Left hindlimb (tissue), 1 donor: ENCODE measurements at regions not wholly inside any gene's neighbourhood (a gene's known extent, or its start where the extent isn't known, plus 50 kb on each side); places are given as distances from the start of the nearest gene placed in this dataset.

Experiments used
- DNase-seq: peaks from one replicate; pipeline ENCODE4 v3.0.0-alpha.2; 2018

DNA sequence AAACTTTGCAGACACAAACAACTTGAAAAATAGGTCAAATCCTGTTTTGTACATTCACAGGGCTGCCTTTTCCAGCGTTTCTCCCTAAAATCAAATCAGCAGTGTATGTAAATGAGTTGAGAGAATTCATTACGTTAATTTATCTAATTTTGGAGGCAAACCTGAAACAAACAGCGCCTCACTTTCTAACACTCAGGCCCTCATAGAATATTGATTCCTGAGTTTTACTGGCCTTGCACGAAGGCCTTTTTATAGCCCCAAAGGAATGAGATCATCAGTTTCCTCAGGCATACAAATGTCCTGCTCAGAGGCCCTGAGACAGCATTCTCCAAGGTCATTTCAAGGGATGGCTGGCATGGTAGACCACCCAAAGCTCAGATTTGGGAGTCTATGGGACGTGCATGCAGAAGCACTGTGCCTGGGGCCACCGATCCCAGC, 131.7 kb upstream of the CHST15 start:
- no peak for DNase-seq

- no peak for DNase-seq
Measured at GRCh38 chr10:124224331-124225028, 131.1 kb upstream of the CHST15 start.

DNA sequence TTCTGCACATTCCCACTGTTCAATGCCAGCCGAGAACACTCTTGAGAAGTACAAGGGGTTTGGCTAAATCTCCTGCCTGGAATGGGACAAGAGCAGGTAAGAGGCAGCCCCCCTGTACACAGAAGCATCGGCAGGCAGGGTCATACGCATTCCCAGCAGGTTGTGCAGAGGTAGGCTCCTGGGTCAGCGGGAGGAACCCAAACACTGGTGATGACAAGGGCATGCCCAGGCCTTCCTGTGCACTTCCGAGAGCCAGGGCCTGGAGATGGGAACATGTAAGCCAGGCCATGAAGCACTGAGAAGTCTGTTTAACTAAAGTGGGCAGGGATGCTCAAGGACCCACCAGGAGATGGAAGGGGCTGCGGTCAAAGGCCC, 130.3 kb upstream of the CHST15 start:
- DNase-seq, result no peak

- no peak for DNase-seq
Measured at GRCh38 chr10:124222988-124223710, 129.8 kb upstream of the CHST15 start.

DNA sequence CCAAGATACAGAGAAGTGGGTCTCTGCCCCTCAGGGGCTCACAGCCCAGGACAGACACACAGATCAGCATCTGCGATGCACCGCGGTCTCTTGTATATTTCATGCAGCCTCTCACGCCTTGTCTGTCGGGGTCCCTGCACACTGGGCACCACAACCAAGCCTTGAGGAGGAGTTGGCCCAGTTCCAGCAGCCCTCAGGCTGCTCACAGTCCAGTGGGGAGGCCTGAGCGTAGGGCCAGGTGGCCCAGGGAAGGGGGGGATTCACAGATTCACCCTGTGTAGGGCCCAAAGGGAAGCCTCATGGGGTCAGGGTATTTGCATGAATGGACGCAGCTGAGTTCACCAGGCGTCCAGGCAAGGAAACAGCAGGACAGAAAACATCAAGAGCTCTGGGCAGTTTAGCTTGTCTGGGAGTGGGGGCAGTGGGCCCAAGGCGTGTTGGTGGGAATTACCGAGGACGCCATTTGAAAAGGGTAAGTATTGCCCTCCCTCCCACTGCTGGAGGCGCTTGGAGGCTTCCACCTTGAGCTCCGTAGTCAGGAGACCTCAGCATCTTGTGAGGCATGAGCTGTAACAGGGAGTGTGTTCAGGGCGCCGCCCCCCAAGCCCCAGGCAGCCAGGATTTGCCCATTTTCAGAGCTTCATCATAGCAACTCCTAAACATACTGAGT, 129.1 kb upstream of the CHST15 start:
- DNase-seq, result no peak

- DNase-seq, result no peak
Measured at GRCh38 chr10:124221356-124222317, 128.2 kb upstream of the CHST15 start.

GRCh38 chr10:124220971-124221355, 127.6 kb upstream of the CHST15 start:
- no peak for DNase-seq

DNA sequence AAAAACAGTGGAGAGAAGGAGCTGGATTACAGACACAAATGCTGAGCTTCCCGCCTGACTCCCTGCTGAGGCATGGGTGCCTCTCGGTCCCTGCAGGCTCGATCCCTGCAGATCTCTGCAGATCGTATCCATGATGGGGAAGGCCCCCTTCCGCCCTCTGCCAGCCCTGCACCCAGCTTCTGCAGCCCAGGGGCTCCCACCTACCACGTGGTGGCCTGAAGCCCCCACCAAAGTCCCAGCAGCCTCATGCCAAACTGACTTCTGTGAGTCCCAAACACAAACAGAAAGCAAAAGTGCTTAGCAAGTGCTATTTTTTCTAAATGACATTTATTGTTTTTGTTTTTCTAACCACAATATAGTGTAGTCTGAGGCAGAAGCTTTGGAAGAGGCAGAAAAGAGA, 127.1 kb upstream of the CHST15 start:
- no peak for DNase-seq

GRCh38 chr10:124219655-124220054, 126.3 kb upstream of the CHST15 start:
- DNase-seq, result no peak

DNA sequence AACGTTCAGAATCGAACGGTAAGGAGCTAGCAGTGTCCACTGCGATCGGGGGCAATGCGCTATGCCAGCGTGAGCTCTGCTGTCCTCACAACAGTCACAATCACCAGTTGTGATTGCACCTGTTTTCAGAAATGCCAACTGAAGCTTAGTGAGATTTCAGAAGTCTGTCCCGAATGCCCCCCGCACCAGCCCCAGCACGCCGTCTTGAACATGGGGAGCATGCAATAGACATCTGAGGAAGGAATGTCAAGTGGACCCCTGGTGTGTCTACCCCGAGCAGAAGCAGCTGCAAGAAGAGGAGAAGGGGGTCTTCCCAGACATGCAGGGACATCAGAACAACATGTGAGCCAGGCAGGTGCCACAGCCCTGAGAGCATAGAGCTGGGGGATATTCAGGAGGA, 125.7 kb upstream of the CHST15 start:
- DNase-seq, result no peak

- DNase-seq, result no peak
Measured at GRCh38 chr10:124217906-124218804, 124.8 kb upstream of the CHST15 start.

GRCh38 chr10:124217031-124217430, 123.6 kb upstream of the CHST15 start:
- DNase-seq, result no peak

GRCh38 chr10:124214610-124215375, 121.4 kb upstream of the CHST15 start:
- DNase-seq, result no peak

DNA sequence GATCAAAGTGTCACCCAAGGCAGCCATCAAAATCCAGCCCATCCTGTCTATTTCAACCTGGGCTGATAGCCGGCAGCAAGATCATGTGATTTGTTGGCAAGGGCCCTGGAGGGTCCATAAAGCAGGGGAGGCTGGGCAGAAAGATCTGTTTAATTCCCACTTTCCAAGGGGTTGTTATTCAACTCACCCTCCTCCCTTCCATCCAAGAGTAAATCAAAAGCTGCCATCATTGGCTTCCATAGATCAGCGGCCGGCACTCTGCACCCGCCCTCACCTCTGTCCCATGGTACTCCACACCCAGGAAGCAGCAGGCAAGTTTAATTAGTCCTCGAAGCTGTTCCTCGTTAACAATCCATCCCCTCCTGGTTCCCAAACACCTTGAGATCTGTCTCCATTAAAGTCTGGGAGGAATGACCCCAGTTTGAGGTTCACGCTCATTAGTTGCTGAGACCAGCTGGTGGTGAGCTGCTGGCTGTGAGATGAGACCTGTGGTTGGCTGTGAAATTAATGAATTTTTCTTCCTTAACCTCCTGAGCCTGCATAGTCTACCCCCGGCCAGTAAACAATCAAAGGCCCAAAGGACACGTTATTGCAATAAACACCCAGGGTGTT, 120.6 kb upstream of the CHST15 start:
- DNase-seq, result no peak

DNA sequence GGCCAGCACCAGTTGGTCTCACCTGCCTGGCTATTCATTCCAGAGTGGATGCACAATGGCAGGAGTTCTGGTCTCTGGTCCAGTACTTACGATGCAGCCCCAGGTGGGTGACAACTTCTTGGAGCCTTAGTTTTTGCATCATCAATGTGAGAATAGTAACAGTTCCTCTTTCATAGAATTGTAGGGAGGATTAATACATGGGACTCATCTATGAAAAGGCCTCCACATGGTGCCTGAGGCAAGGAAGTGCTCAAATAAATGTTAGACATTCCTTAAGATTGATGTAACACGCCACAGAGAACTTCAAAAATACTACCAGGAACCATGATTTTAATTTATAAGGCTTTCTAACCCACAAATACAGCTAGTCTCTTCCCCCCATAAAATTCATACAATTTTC, 120.1 kb upstream of the CHST15 start:
- no peak for DNase-seq

- DNase-seq, result no peak
Measured at GRCh38 chr10:124212702-124213101, 119.3 kb upstream of the CHST15 start.

- no peak for DNase-seq
Measured at GRCh38 chr10:124211921-124212320, 118.5 kb upstream of the CHST15 start.

DNA sequence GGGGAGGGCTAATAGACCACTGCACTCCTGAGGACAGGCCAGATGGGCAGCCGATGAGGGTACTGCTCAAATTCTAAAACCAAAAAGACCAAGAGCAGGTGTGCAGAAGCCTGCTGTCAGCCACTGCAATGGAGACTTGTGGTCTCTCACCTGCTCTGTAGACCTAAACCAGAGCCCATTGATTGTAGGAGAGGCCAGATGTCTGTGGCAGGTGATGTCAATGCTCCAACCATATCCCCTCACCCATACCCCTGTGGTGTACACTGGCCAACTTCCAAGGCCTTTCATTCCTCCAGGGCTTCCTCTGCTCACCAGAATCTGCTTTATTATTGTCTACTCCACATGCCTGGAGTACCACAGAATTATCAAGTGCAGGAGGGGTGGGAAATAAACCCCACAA, 116.9 kb upstream of the CHST15 start:
- DNase-seq, result no peak

DNA sequence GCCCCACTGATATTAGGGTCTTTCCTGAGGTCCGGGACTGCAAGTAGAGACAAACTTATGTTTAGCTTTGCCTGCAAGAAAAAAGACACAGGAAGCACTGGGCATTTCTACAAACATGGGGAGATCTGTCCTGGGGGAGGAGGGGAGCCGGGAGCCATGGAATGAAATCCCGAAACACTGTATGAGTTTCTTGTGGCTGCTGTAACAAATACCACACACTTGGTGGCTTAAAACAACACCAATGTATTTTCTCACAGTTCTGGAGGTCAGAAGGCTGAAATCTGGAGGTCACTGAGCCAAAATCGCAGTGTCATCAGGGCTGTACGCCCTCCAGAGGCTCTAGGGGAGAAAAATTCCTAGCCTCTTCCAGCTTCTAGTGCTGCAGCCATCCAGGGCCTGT, 114.0 kb upstream of the CHST15 start:
- DNase-seq, result no peak

DNA sequence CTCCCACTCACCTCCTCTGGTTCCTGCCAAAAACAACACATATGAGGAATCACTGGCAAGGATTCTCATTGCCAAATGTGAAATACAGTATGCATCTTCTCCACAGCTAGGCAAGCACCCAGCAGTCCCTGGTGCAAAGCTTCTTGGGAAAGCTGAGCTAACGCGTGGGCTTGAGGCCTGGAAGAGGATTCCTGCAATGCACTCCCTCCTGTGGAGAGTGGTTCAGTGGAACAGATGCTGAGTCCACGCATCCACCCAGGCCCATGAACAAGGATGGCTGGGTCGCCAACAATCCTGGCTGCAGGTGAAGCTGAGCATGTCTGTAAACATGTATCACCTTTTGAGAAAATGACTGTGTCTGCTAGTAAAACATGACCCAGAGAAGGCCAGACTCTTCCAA, 113.2 kb upstream of the CHST15 start:
- no peak for DNase-seq

GRCh38 chr10:124205432-124205831, 112.0 kb upstream of the CHST15 start:
- DNase-seq, result no peak
